GM19324 (cell line): ENCODE measurements at regions not wholly inside any gene's neighbourhood (a gene's known extent, or its start where the extent isn't known, plus 50 kb on each side); places are given as distances from the start of the nearest gene placed in this dataset.
A peak's percentile ranks its signal among the peaks of the same experiment; 100 is the strongest.

ENCODE experiments used
- ATAC-seq: cut with Tn5 transposase; IDR thresholded peaks from one replicate; pipeline ENCODE4 v1.9.1; 2021; ENCODE audit warnings: mild to moderate bottlenecking, moderate library complexity; ENCODE audit not compliant: unreplicated experiment, low FRiP score

- ATAC-seq = no peak
Observed at GRCh38 chr6:164928057-164928727, 381.2 kb downstream of the C6orf118 start.

- ATAC-seq = peak; percentile 74
Observed at GRCh38 chr6:164927288-164928056, 381.9 kb downstream of the C6orf118 start.

- ATAC-seq = no peak
Observed at GRCh38 chr6:164926686-164927085, 382.7 kb downstream of the C6orf118 start.

GRCh38 chr6:164925681-164926530 is 383.5 kb downstream of the C6orf118 start:
- ATAC-seq = no peak

- no peak for ATAC-seq
Observed at GRCh38 chr6:164924674-164925073, 384.7 kb downstream of the C6orf118 start.

GRCh38 chr6:164917211-164917610 is 392.2 kb downstream of the C6orf118 start:
- no peak for ATAC-seq

GRCh38 chr6:164916087-164916486 is 393.3 kb downstream of the C6orf118 start:
- ATAC-seq = no peak

- no peak for ATAC-seq
Observed at GRCh38 chr6:164911873-164912580, 397.4 kb downstream of the C6orf118 start.

GRCh38 chr6:164911151-164911550 is 398.3 kb downstream of the C6orf118 start:
- no peak for ATAC-seq

- ATAC-seq = no peak
Observed at GRCh38 chr6:164906766-164907165, 402.6 kb downstream of the C6orf118 start.

- no peak for ATAC-seq
Observed at GRCh38 chr6:164905311-164905710, 404.1 kb downstream of the C6orf118 start.

- ATAC-seq = no peak
Observed at GRCh38 chr6:164898412-164898811, 411.0 kb downstream of the C6orf118 start.

- no peak for ATAC-seq
Observed at GRCh38 chr6:164897523-164898235, 411.7 kb downstream of the C6orf118 start.

GRCh38 chr6:164889980-164890379 is 419.4 kb downstream of the C6orf118 start:
- ATAC-seq = no peak

GRCh38 chr6:164887660-164888059 is 421.7 kb downstream of the C6orf118 start:
- ATAC-seq = no peak

GRCh38 chr6:164882236-164882635 is 427.2 kb downstream of the C6orf118 start:
- no peak for ATAC-seq

- no peak for ATAC-seq
Observed at GRCh38 chr6:164871783-164872182, 437.6 kb downstream of the C6orf118 start.

GRCh38 chr6:164870164-164870563 is 439.2 kb downstream of the C6orf118 start:
- ATAC-seq = no peak

- no peak for ATAC-seq
Observed at GRCh38 chr6:164861967-164862366, 447.4 kb downstream of the C6orf118 start.

GRCh38 chr6:164859816-164860215 is 449.6 kb downstream of the C6orf118 start:
- no peak for ATAC-seq
